ENCODE measurements at regions not wholly inside any gene's neighbourhood (a gene's known extent, or its start where the extent isn't known, plus 50 kb on each side); places are given as distances from the start of the nearest gene placed in this dataset.

DNA sequence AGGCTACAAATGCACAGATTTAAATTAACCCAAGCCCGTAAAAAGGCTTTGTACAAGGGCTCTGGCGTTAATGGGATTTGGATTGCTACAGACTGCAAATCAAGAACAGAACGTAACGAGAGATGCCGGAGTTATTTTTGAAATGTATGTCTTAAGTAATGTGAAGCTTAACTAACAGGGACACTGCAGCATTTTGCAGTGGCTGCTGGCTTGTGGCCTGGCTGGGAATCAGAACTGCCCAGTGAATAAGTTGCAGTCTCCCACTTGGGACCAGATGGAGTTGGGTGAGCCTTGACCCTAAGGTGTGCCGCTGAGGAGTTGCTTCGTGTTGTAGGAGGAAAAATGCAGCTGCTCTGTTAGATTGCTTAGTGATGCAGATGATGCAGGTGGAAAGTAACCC lies 318.4 kb downstream of the DHX15 start:
- POLR2A ChIA-PET: no interaction called here
- no peak overlapping the region for H3K4me3 Mint-ChIP-seq (ENCODE audit: unreplicated experiment)
- intact Hi-C loops (cut with micrococcal nuclease): no loop called here
- no peaks in the 10 kb centered on the region for H3K9me3 Mint-ChIP-seq (ENCODE audit: unreplicated experiment)
- no peaks in the 10 kb centered on the region for H3K36me3 Mint-ChIP-seq (ENCODE audit: insufficient read depth, unreplicated experiment)
- no peak overlapping the region for H3K27ac Mint-ChIP-seq (ENCODE audit: low read depth, unreplicated experiment)
- no peaks in the 10 kb centered on the region for H3K27me3 Mint-ChIP-seq (ENCODE audit: insufficient read depth, unreplicated experiment)
- DNase-seq (ENCODE audit: unreplicated experiment): no peak
- H3K4me1 Mint-ChIP-seq (ENCODE audit: insufficient read depth, unreplicated experiment): peaks cover 20% of the 10 kb centered on the region
- TF ChIP-seq CTCF (IDR thresholded peaks at IDR 0.05; ENCODE audit: unreplicated experiment): no peak
- CTCF ChIA-PET: interaction anchor here (0.6 kb wide), 1 partner anchor 203 kb away, joined by 3 read pairs; no protein-coding TSS in a partner anchor
- BruUV-seq (replicated peaks): no TSS peak

DNA sequence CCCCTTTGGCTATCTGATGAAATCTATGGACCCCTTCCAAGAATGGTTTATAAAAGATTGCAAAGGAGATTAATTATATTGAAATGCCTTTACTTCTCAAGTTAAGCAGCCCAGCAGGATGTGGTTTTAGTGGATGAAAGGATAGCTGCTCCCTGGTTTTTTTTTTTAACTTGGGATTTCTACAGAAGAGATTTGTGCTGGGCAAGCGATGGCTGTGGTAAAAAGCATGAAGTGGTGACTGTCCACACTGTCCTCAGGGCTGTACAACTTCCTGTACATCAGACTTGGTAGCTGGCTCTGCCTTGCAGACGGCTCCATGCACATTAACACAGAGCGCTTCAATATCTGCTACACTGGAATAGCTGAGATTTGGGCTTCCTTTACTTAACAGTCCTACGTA lies 321.7 kb downstream of the DHX15 start:
- CTCF ChIA-PET: no interaction called here

GRCh38 chr4:24262084-24262483 lies 322.3 kb downstream of the DHX15 start:
- ChIA-PET CTCF (interaction anchor here (0.6 kb wide), 1 partner anchor 89 kb away, joined by 3 read pairs; no protein-coding TSS in a partner anchor), POLR2A (no interaction called here)
- Mint-ChIP-seq H3K36me3 (ENCODE audit: insufficient read depth, unreplicated experiment) (no peaks in the 10 kb centered on the region), H3K4me1 (ENCODE audit: insufficient read depth, unreplicated experiment) (peaks cover 18% of the 10 kb centered on the region), H3K27me3 (ENCODE audit: insufficient read depth, unreplicated experiment) (no peaks in the 10 kb centered on the region), H3K9me3 (ENCODE audit: unreplicated experiment) (no peaks in the 10 kb centered on the region), H3K4me3 (ENCODE audit: unreplicated experiment) (no peak overlapping the region), H3K27ac (ENCODE audit: low read depth, unreplicated experiment) (no peak overlapping the region)
- BruUV-seq (replicated peaks): no TSS peak
- no peak for TF ChIP-seq CTCF (IDR thresholded peaks at IDR 0.05; ENCODE audit: unreplicated experiment)
- DNase-seq (ENCODE audit: unreplicated experiment): no peak
- intact Hi-C loops (cut with micrococcal nuclease): no loop called here

More for the DNA sequence above, 321.7 kb downstream of the DHX15 start:
- POLR2A ChIA-PET: no interaction called here
- no peak for DNase-seq (ENCODE audit: unreplicated experiment)
- no peaks in the 10 kb centered on the region for H3K9me3 Mint-ChIP-seq (ENCODE audit: unreplicated experiment)
- TF ChIP-seq CTCF (IDR thresholded peaks at IDR 0.05; ENCODE audit: unreplicated experiment): no peak
- no TSS peak for BruUV-seq (replicated peaks)
- intact Hi-C loops (cut with micrococcal nuclease): no loop called here
- H3K4me1 Mint-ChIP-seq (ENCODE audit: insufficient read depth, unreplicated experiment): peaks cover 23% of the 10 kb centered on the region
- no peaks in the 10 kb centered on the region for H3K36me3 Mint-ChIP-seq (ENCODE audit: insufficient read depth, unreplicated experiment)
- no peak overlapping the region for H3K4me3 Mint-ChIP-seq (ENCODE audit: unreplicated experiment)
- no peaks in the 10 kb centered on the region for H3K27me3 Mint-ChIP-seq (ENCODE audit: insufficient read depth, unreplicated experiment)
- H3K27ac Mint-ChIP-seq (ENCODE audit: low read depth, unreplicated experiment): no peak overlapping the region

- Mint-ChIP-seq H3K4me1 (ENCODE audit: insufficient read depth, unreplicated experiment) (peaks cover 11% of the 10 kb centered on the region), H3K4me3 (ENCODE audit: unreplicated experiment) (no peak overlapping the region), H3K27ac (ENCODE audit: low read depth, unreplicated experiment) (peak overlapping the region; percentile 35), H3K27me3 (ENCODE audit: insufficient read depth, unreplicated experiment) (no peaks in the 10 kb centered on the region), H3K9me3 (ENCODE audit: unreplicated experiment) (no peaks in the 10 kb centered on the region), H3K36me3 (ENCODE audit: insufficient read depth, unreplicated experiment) (no peaks in the 10 kb centered on the region)
- no TSS peak for BruUV-seq (replicated peaks)
- TF ChIP-seq CTCF (IDR thresholded peaks at IDR 0.05; ENCODE audit: unreplicated experiment): no peak
- intact Hi-C loops (cut with micrococcal nuclease): no loop called here
- ChIA-PET POLR2A (no interaction called here), CTCF (interaction anchor here (0.5 to 1.6 kb wide), 2 partner anchors 12 to 58 kb away, joined by 3 read pairs; no protein-coding TSS in a partner anchor)
- DNase-seq (ENCODE audit: unreplicated experiment): peak; percentile 18
These were observed 323.3 kb downstream of the DHX15 start for GRCh38 chr4:24260923-24261564.
